GM21515 (cell line): ENCODE measurements at regions not wholly inside any gene's neighbourhood (a gene's known extent, or its start where the extent isn't known, plus 50 kb on each side); places are given as distances from the start of the nearest gene placed in this dataset.
A peak's percentile ranks its signal among the peaks of the same experiment; 100 is the strongest.
"Not testable (repeated sequence)": the region's sequence is repeated elsewhere in the genome, so short reads cannot be mapped to it uniquely, and the experiment has no call there.

ENCODE experiments used
- ATAC-seq: cut with Tn5 transposase; IDR thresholded peaks from one replicate; pipeline ENCODE4 v1.9.1; 2021; ENCODE audit not compliant: unreplicated experiment

GRCh38 chr6:112459758-112460304 lies 112.7 kb downstream of the RFPL4B start:
- ATAC-seq: no peak

- no peak for ATAC-seq
Measured at GRCh38 chr6:112464901-112465665, 118.0 kb downstream of the RFPL4B start.

GRCh38 chr6:112466373-112467151 lies 119.4 kb downstream of the RFPL4B start:
- peak; percentile 96 for ATAC-seq

DNA sequence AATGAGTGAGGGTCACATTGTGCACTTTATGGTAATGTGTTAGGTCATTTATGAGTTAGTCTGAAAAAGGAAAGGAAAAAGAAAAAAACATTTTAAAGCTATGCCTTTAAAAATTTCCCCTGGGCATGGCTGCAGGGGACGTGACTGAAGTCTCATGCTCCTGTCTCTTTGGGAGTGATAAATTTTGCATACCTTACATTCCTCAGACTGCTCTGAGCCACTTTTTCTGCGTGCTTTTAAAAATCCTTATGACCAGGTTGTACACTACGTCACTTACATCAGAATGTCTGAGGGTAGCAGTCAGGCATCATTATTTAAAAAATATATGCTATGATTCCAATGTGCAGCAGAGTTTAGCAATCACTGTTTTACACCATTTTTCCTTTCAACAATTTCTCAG lies 121.2 kb downstream of the RFPL4B start:
- no peak for ATAC-seq

GRCh38 chr6:112469306-112469705 lies 122.2 kb downstream of the RFPL4B start:
- no peak for ATAC-seq

DNA sequence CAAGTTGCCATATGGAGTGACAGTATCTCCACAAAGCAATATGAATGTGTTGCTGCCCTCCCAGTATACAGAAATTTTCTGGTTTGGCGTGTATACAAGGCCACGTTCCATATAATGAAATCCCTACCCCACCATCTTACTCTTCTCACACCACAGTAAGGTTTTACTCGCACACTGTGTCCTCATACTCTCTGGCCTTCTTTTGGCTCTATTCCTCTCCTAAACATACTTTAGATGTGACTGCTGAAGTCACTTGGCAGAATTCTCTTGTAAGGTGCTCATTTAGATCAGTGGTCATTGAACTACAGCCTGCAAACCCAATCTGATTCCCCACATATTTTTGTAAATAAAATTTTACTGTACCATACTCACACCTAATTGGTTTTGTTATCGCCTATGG lies 123.2 kb downstream of the RFPL4B start:
- no peak for ATAC-seq

DNA sequence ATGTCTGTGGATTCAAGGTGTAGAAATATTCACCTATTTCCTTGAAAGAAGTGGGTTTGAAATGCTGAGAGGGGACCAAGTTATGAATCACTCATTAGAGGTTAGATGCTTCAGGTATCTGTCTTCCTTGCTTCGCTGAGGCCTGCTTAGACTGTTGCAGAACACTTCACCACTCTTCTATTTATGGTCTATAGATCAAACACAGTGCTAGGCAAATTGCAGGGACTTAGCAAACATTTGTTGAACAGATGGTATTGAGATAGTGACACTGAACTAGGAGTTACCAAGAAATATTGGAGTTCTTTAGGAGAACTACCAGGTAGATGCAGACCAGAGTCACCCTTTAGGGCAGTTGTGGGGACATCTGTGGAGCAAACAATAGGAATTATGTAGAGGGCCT lies 123.8 kb downstream of the RFPL4B start:
- no peak for ATAC-seq

- ATAC-seq: no peak
Measured at GRCh38 chr6:112475083-112475482, 128.0 kb downstream of the RFPL4B start.

DNA sequence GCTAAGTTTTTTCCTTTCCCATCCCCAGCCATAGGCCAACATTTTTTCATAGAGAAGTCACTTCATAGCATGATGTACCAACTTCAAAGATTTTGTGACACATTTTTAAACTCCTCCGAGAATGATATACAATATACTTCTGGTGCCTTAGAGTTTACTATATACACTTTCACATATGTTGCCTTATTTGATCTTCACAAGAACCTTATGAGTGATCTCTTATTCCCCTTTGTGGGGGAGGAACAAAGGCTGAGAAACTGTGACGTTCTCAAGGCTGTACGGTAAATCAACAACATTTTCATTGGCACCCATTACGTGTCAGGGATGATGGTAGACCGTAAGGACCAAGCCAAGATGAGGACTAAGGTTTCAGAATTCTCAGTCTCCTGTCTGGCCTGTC lies 130.0 kb downstream of the RFPL4B start:
- no peak for ATAC-seq

DNA sequence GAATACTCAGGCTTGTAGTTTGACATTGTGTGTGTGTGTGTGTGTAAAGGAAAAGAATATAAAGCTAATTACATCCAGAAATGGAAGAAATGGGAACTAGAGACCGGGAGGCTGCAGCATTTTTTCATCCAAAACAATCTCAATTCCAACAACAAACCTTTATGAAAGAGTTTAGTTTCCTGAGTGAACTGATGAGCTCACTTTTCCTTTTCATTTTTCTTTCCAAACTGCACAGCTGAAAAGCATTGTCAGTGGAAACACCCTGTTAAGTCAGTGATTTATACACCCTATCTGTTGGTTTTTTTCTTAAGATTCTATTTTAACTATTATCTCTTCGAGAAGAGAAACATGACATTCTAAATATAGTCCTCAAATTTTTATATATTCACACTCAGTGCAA lies 130.9 kb downstream of the RFPL4B start:
- no peak for ATAC-seq

- ATAC-seq: not testable (repeated sequence)
Measured at GRCh38 chr6:112479975-112480374, 132.8 kb downstream of the RFPL4B start.

DNA sequence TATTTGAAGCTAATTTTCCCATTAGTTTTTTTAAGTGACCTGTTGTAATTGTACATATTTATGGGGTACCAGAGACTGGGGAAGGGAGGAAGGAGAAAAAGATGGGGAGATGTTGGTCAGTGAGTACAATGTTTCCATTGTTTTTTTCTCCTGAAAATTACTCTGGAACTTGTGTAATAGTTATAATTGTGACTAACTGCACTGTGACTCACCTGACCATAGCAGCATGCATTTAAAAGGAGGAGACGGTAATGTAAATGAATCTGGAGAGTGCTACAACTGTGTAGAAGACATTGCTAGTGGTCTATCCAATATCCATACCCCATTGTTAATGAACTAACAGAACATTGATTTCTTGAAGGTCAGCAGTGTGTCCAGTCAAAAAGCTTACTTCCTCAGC lies 133.4 kb downstream of the RFPL4B start:
- no peak for ATAC-seq

DNA sequence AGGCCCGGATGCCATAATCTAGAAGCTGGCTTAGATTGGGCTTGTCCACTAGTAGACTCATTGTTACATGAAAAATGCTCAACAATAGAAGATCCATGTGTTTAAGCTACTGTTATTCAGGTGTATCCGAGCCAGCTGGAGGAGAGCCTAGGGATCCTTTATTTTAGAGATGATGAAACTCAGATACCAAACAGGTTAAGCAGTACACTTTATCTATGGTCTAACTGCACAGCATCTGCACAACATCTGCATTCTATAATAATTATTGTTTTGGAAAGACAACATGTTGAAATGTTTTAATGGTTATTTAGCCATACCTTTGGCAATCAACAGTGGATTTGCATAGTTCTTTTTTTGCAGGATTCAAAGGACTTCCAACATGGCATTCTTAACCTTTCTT lies 134.1 kb downstream of the RFPL4B start:
- no peak for ATAC-seq

GRCh38 chr6:112482373-112482772 lies 135.2 kb downstream of the RFPL4B start:
- no peak for ATAC-seq

GRCh38 chr6:112485120-112485826 lies 138.1 kb downstream of the RFPL4B start:
- ATAC-seq: no peak

DNA sequence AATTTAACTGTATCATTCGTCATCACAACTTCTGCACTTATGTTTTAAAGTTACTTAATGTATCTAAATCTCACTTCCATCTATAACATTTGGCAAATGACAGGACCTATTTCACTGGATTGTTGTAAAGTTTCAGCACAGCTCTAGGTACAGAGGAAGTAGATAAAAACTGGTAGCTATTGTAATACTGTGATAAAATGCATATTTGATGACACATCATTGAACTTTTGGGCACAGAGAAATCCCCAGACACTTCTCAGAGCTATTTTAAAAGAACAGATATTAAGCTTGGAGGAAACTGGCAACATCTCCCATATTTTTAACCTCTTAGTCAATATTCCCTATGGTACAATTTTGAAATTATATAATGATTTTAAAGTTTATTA lies 138.7 kb downstream of the RFPL4B start:
- ATAC-seq: no peak

DNA sequence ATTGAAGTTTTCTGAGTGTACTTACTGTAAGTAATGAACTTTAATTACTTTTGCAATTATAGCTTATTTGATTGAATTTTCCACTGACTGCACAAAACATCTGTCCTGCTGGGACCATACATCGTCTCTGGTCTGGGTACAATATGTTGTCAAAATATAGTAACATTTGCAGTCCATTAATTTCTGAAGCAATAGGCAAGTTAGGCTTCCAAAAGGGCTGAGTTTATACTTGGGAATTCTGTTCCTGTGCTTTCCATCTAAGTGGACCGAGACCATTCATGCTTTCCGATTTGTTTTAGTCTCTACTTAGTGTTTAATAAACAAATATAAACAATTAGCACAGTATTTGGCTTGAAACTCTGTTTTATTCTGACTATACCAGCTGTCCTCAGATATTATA lies 139.3 kb downstream of the RFPL4B start:
- no peak for ATAC-seq

DNA sequence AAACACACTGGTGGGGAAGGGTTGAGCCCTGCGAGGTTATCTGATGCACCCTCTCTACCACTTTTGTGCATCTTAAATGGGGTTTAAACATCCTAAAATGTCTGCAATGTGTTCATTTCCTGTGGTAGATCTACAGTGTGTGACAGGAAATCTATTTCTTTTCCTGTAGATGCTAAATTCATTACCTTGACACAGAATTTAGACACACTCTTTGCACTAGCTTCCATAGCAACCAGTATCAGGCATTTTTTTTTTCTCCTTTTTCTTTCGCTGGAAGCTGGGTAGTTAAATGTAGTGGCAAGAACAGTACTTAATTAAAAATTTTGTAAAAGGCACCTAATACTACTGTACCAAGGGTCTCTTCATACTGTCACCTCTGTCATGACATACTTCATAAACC lies 141.1 kb downstream of the RFPL4B start:
- no peak for ATAC-seq

GRCh38 chr6:112501705-112502104 lies 154.6 kb downstream of the RFPL4B start:
- no peak for ATAC-seq

DNA sequence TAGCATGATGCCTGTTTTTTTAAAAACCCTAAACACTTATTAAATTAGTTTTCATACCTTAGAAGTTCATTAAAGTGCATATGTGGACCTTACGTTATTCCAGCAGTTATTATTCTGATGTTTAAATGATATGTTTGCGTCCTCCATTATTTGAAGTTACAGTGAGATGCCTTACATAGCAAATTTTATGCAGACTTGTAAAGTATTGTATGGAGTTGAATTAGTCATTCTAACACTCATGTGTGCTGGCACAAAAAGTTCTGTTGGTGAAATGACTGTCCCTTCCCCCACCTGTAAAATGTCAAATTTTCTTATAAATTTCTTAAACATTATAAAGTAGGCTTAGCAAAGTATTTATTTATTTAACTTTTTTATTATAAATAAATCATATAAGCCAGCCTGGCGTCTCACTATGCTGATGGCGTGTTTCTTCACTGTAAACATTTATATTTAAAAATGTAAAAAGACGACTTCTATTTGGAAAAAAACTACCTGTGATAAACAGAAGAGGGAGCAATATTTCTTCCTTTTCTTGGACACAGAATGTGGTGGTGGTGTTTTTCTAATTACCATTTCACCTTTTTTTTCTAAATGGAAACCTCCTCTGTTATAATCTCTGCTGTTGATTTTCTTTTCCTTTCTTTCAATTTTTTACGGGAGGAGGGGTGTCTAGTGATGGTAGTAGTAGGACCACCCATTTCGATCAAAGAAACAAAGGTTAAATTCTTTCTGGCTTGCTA lies 155.4 kb downstream of the RFPL4B start:
- no peak for ATAC-seq

- ATAC-seq: no peak
Measured at GRCh38 chr6:112503091-112503596, 156.0 kb downstream of the RFPL4B start.
